ENCODE measurements at regions not wholly inside any gene's neighbourhood (a gene's known extent, or its start where the extent isn't known, plus 50 kb on each side); places are given as distances from the start of the nearest gene placed in this dataset.

- no peak for DNase-seq
Measured at GRCh38 chr20:39954621-39955020, 734.4 kb downstream of the MAFB start.

- no peak for DNase-seq
Measured at GRCh38 chr20:39946931-39947330, 742.1 kb downstream of the MAFB start.

GRCh38 chr20:39946053-39946810 lies 742.8 kb downstream of the MAFB start:
- DNase-seq: no peak

- no peak for DNase-seq
Measured at GRCh38 chr20:39944861-39945260, 744.2 kb downstream of the MAFB start.

- no peak for DNase-seq
Measured at GRCh38 chr20:39943336-39943735, 745.7 kb downstream of the MAFB start.

GRCh38 chr20:39941245-39941644 lies 747.8 kb downstream of the MAFB start:
- no peak for DNase-seq

- no peak for DNase-seq
Measured at GRCh38 chr20:39939241-39939865, 749.7 kb downstream of the MAFB start.

- DNase-seq: no peak
Measured at GRCh38 chr20:39936401-39936800, 752.6 kb downstream of the MAFB start.

GRCh38 chr20:39935901-39936300 lies 753.1 kb downstream of the MAFB start:
- DNase-seq: no peak

GRCh38 chr20:39916236-39916765 lies 772.7 kb downstream of the MAFB start:
- no peak for DNase-seq

GRCh38 chr20:39913274-39913673 lies 775.8 kb downstream of the MAFB start:
- no peak for DNase-seq

- no peak for DNase-seq
Measured at GRCh38 chr20:39911497-39911896, 777.5 kb downstream of the MAFB start.

- no peak for DNase-seq
Measured at GRCh38 chr20:39910536-39910935, 778.5 kb downstream of the MAFB start.

- DNase-seq: no peak
Measured at GRCh38 chr20:39909447-39909846, 779.6 kb downstream of the MAFB start.

- DNase-seq: no peak
Measured at GRCh38 chr20:39904476-39905112, 784.4 kb downstream of the MAFB start.

GRCh38 chr20:39903806-39904465 lies 785.1 kb downstream of the MAFB start:
- no peak for DNase-seq

GRCh38 chr20:39899881-39900280 lies 789.2 kb downstream of the MAFB start:
- no peak for DNase-seq

GRCh38 chr20:39898467-39898852 lies 790.6 kb downstream of the MAFB start:
- no peak for DNase-seq

GRCh38 chr20:39897781-39898466 lies 791.1 kb downstream of the MAFB start:
- no peak for DNase-seq

- DNase-seq: no peak
Measured at GRCh38 chr20:39897058-39897457, 792.0 kb downstream of the MAFB start.

- no peak for DNase-seq
Measured at GRCh38 chr20:39894067-39894466, 795.0 kb downstream of the MAFB start.

- no peak for DNase-seq
Measured at GRCh38 chr20:39893003-39893685, 795.9 kb downstream of the MAFB start.

All from CD4-positive, alpha-beta T cell treated with Interleukin-15 for 1 hour (primary cell).